ENCODE measurements at regions not wholly inside any gene's neighbourhood (a gene's known extent, or its start where the extent isn't known, plus 50 kb on each side); places are given as distances from the start of the nearest gene placed in this dataset.

- Histone ChIP-seq H4K20me1 (replicated peaks; ENCODE audit: control insufficient read depth, extremely low read depth, insufficient read depth, low read length) (no peaks in the 10 kb centered on the region), H3K4me2 (ENCODE audit: insufficient read depth, low read length) (no peak overlapping the region), H3K9me1 (replicated peaks; ENCODE audit: control insufficient read depth, extremely low read depth, insufficient read depth, low read length) (no peaks in the 10 kb centered on the region), H3K27me3 (ENCODE audit: control insufficient read depth in 2 of 2, insufficient read depth in 2 of 2, low read length in 2 of 2) (peaks cover 0 to 2% of the 10 kb centered on the region in 2 experiments), H3K9ac (replicated peaks; ENCODE audit: extremely low read depth, insufficient read depth, low read length) (no peak overlapping the region), H3K4me3 (replicated peaks in 1 of 3; ENCODE audit: insufficient read depth in 1 of 3, low read depth in 1 of 3, low read length in 3 of 3) (no peak overlapping the region), H3K36me3 (ENCODE audit: control insufficient read depth in 2 of 2, extremely low read depth in 1 of 2, insufficient read depth in 2 of 2, low read length in 2 of 2) (no peaks in the 10 kb centered on the region), H3K4me1 (ENCODE audit: control insufficient read depth, extremely low read depth, insufficient read depth, low read length) (no peaks in the 10 kb centered on the region), H3K79me2 (ENCODE audit: control insufficient read depth, insufficient read depth, low read length) (no peaks in the 10 kb centered on the region), H2AFZ (ENCODE audit: low read depth, low read length) (no peak overlapping the region), H3K27ac (ENCODE audit: insufficient read depth, low read depth, low read length) (no peak overlapping the region), H3K9me3 (replicated peaks; ENCODE audit: control insufficient read depth, insufficient read depth, low read length) (no peaks in the 10 kb centered on the region)
- TF ChIP-seq MAX (IDR thresholded peaks at IDR 0.05; ENCODE audit: insufficient read depth, insufficient read length) (no peak), FOS (IDR thresholded peaks at IDR 0.05; ENCODE audit: borderline replicate concordance, insufficient read depth, low read length) (no peak), POLR2A (IDR thresholded peaks at IDR 0.05; ENCODE audit: low read depth, low read length) (no peak), CTCF (IDR thresholded peaks at IDR 0.05; ENCODE audit: extremely low read depth in 1 of 2, insufficient read depth in 1 of 2, low read depth in 1 of 2, low read length in 2 of 2) (no peak), EZH2 (IDR thresholded peaks at IDR 0.05; ENCODE audit: borderline replicate concordance, low read depth, low read length, severe bottlenecking) (no peak), POLR2AphosphoS5 (IDR thresholded peaks at IDR 0.05; ENCODE audit: insufficient read depth, low read depth, low read length) (no peak), JUN (IDR thresholded peaks at IDR 0.05; ENCODE audit: borderline replicate concordance, insufficient read depth, insufficient read length, low read depth) (no peak), MYC (IDR thresholded peaks at IDR 0.05; ENCODE audit: low read depth, low read length) (no peak), GATA2 (IDR thresholded peaks at IDR 0.05; ENCODE audit: insufficient read depth, insufficient read length, low read depth, low read length) (no peak)
- intact Hi-C loops (cut with micrococcal nuclease), result no loop called here
- ChIA-PET POLR2A (no interaction called here), CTCF (interaction anchor here (1.6 kb wide), 1 partner anchor 21 kb away, joined by 5 read pairs; no protein-coding TSS in a partner anchor)
- BruUV-seq (replicated peaks), result no TSS peak
- dilution Hi-C loops (cut with MboI; ENCODE audit: extremely low pct_ligation_motif_present, low sequenced_read_pairs), result no loop called here
- DNase-seq (ENCODE audit: low read depth, low spot score) (no peak), FAIRE-seq (no peak)
These were observed 85.6 kb upstream of the KCNA3 start for GRCh38 chr1:110760321-110760720.

All from endothelial cell of umbilical vein (primary cell).